H1 (cell line): ENCODE measurements at regions not wholly inside any gene's neighbourhood (a gene's known extent, or its start where the extent isn't known, plus 50 kb on each side); places are given as distances from the start of the nearest gene placed in this dataset.

ENCODE experiments used
- ASH2L ChIP-seq: fragments of 200-600, 300-600 bp; sonication (generic); IDR thresholded peaks from one replicate; pipeline ENCODE4 v1.7.1; 2017; ENCODE audit warnings: low read length
- CBX8 ChIP-seq: fragments of 300-800, 300-1000 bp; sonication (generic); IDR thresholded peaks from 2 replicates; pipeline ENCODE4 v1.7.1; 2016; ENCODE audit warnings: low read depth, low read length, borderline replicate concordance
- GTF2F1 ChIP-seq: IDR thresholded peaks from 2 replicates; pipeline ENCODE4 v1.6.1; 2012; ENCODE audit warnings: low read depth, low read length, improper control_type of control experiment, borderline replicate concordance
- JUN ChIP-seq: IDR thresholded peaks from 2 replicates; pipeline ENCODE4 v1.6.1; 2011; ENCODE audit warnings: low read depth, mild to moderate bottlenecking, improper control_type of control experiment, low read length
- JUND ChIP-seq: IDR thresholded peaks from 2 replicates; pipeline ENCODE4 v1.6.1; 2011; ENCODE audit warnings: mild to moderate bottlenecking, improper control_type of control experiment, low read length
- KDM1A ChIP-seq: fragments of 200-600, 300-600 bp; sonication (generic); IDR thresholded peaks from 2 replicates; pipeline ENCODE4 v1.7.1; 2016; ENCODE audit warnings: mild to moderate bottlenecking, low read length, borderline replicate concordance
- NRF1 ChIP-seq: IDR thresholded peaks from 2 replicates; pipeline ENCODE4 v1.6.1; 2011; ENCODE audit warnings: mild to moderate bottlenecking, low read depth, low read length, improper control_type of control experiment
- POU5F1 ChIP-seq: IDR thresholded peaks from 2 replicates; pipeline ENCODE4 v1.6.1; 2011; ENCODE audit warnings: low read depth, mild to moderate bottlenecking, low read length, moderate library complexity
- RBBP5 ChIP-seq: IDR thresholded peaks from 2 replicates; pipeline ENCODE4 v1.7.1; 2012; ENCODE audit warnings: low read depth, mild to moderate bottlenecking, inconsistent platforms, low read length, moderate library complexity, borderline replicate concordance
- RXRA ChIP-seq: IDR thresholded peaks from 2 replicates; pipeline ENCODE4 v1.6.1; 2011; ENCODE audit warnings: low read depth, mild to moderate bottlenecking, low read length, moderate library complexity; ENCODE audit not compliant: insufficient read depth
- TF ChIP-seq, protein P1 (sequence below): fragments of 300-600 bp; sonication (generic); IDR thresholded peaks from 2 replicates; pipeline ENCODE4 v1.7.1; 2012; ENCODE audit warnings: low read length, moderate library complexity, mild to moderate bottlenecking, inconsistent platforms; ENCODE audit not compliant: insufficient replicate concordance

DNA sequence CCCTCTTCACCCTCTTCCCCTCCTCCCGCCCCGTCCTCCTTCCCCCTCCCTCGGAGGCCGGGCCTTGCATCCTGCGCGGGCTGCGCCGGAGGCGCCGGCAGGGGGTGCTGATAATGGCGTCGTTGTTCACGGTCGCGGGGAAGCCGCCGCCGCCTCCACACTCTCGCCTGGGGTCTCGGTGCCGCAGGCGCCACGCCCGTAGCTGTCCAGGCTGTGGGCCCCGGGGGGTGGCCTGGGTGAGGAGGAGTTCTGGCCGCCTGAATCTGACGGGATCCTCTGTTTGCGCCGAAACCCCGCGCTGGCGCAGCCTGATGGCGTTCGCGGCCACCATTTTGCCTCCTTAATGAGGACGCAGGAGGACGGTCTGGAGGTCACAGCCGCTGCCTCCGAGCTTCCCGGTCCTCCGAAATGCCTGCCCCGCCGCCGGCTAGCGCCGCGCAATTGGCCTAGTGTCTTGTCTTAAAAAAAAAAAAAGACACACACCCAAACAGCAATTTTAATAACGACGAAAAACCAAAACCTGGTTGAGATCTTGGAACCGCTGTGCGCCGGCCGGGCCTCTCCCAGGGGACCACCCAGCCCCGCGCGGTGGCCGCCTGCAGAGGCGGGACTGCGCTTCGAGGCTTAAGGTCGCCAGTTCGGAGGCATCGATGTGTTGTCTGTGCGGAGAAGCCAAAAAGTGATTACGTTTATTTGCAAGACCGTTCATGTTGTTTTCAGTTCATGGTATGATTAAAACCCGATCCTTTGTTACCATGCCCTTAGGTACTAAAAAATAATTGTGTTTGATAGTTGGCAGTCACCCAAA, 106.6 kb upstream of the HNRNPU start (continued):
- TF ChIP-seq, protein P1, sequence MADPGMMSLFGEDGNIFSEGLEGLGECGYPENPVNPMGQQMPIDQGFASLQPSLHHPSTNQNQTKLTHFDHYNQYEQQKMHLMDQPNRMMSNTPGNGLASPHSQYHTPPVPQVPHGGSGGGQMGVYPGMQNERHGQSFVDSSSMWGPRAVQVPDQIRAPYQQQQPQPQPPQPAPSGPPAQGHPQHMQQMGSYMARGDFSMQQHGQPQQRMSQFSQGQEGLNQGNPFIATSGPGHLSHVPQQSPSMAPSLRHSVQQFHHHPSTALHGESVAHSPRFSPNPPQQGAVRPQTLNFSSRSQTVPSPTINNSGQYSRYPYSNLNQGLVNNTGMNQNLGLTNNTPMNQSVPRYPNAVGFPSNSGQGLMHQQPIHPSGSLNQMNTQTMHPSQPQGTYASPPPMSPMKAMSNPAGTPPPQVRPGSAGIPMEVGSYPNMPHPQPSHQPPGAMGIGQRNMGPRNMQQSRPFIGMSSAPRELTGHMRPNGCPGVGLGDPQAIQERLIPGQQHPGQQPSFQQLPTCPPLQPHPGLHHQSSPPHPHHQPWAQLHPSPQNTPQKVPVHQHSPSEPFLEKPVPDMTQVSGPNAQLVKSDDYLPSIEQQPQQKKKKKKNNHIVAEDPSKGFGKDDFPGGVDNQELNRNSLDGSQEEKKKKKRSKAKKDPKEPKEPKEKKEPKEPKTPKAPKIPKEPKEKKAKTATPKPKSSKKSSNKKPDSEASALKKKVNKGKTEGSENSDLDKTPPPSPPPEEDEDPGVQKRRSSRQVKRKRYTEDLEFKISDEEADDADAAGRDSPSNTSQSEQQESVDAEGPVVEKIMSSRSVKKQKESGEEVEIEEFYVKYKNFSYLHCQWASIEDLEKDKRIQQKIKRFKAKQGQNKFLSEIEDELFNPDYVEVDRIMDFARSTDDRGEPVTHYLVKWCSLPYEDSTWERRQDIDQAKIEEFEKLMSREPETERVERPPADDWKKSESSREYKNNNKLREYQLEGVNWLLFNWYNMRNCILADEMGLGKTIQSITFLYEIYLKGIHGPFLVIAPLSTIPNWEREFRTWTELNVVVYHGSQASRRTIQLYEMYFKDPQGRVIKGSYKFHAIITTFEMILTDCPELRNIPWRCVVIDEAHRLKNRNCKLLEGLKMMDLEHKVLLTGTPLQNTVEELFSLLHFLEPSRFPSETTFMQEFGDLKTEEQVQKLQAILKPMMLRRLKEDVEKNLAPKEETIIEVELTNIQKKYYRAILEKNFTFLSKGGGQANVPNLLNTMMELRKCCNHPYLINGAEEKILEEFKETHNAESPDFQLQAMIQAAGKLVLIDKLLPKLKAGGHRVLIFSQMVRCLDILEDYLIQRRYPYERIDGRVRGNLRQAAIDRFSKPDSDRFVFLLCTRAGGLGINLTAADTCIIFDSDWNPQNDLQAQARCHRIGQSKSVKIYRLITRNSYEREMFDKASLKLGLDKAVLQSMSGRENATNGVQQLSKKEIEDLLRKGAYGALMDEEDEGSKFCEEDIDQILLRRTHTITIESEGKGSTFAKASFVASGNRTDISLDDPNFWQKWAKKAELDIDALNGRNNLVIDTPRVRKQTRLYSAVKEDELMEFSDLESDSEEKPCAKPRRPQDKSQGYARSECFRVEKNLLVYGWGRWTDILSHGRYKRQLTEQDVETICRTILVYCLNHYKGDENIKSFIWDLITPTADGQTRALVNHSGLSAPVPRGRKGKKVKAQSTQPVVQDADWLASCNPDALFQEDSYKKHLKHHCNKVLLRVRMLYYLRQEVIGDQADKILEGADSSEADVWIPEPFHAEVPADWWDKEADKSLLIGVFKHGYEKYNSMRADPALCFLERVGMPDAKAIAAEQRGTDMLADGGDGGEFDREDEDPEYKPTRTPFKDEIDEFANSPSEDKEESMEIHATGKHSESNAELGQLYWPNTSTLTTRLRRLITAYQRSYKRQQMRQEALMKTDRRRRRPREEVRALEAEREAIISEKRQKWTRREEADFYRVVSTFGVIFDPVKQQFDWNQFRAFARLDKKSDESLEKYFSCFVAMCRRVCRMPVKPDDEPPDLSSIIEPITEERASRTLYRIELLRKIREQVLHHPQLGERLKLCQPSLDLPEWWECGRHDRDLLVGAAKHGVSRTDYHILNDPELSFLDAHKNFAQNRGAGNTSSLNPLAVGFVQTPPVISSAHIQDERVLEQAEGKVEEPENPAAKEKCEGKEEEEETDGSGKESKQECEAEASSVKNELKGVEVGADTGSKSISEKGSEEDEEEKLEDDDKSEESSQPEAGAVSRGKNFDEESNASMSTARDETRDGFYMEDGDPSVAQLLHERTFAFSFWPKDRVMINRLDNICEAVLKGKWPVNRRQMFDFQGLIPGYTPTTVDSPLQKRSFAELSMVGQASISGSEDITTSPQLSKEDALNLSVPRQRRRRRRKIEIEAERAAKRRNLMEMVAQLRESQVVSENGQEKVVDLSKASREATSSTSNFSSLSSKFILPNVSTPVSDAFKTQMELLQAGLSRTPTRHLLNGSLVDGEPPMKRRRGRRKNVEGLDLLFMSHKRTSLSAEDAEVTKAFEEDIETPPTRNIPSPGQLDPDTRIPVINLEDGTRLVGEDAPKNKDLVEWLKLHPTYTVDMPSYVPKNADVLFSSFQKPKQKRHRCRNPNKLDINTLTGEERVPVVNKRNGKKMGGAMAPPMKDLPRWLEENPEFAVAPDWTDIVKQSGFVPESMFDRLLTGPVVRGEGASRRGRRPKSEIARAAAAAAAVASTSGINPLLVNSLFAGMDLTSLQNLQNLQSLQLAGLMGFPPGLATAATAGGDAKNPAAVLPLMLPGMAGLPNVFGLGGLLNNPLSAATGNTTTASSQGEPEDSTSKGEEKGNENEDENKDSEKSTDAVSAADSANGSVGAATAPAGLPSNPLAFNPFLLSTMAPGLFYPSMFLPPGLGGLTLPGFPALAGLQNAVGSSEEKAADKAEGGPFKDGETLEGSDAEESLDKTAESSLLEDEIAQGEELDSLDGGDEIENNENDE: no peak
- TF ChIP-seq POU5F1 (no peak), RXRA (no peak), KDM1A (no peak), ASH2L (peak; percentile 97), CBX8 (no peak), JUN (no peak), JUND (no peak; the same call in 1 of the 2 replicates), GTF2F1 (no peak; the same call in 1 of the 2 replicates), NRF1 (no peak), RBBP5 (peak; percentile 86)
